ENCODE measurements at regions not wholly inside any gene's neighbourhood (a gene's known extent, or its start where the extent isn't known, plus 50 kb on each side); places are given as distances from the start of the nearest gene placed in this dataset.

- DNase-seq (ENCODE audit: low read depth in 3 of 3): no peak
Measured at GRCh38 chr12:82040987-82041743, 282.0 kb upstream of the PPFIA2 start.

DNA sequence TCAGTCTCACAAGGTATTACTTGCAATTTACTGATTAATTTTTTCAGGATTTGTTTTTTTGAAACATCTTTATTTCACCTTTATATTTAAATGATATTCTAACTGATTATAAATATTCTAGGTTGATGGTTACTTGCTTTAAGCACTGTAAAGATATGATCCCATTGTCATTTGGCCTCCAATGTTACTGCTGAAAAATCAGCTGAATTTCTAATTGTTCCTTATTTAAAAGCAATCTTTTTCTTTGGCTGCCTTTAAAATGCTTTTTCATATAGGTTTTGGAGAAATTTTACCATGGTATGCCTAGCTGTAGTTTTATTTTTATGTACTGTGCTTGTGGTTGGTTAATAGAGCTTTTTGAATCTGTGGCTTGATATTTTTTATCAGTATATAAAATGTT lies 275.6 kb upstream of the PPFIA2 start:
- DNase-seq (ENCODE audit: low read depth in 3 of 3): no peak

GRCh38 chr12:82029936-82030335 lies 270.8 kb upstream of the PPFIA2 start:
- no peak for DNase-seq (ENCODE audit: low read depth in 3 of 3)

DNA sequence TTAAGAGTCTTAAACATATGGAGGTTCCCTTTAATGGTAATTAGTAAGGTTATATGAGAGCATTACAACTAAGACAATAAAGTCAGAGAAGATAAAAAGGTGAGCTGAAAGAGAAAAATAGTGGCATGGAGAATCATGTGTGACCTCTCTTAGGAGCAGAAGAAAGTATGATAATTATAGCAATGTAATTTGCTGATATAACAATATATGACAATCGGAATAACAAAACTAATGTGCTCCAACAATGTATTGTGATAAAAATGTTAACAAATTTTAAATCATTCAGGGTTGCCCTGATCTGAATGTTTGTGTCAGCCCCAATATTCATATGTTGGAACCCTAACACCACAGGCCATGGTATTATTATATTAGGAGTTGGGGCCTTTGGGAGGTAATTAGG lies 269.6 kb upstream of the PPFIA2 start:
- no peak for DNase-seq (ENCODE audit: low read depth in 3 of 3)

DNA sequence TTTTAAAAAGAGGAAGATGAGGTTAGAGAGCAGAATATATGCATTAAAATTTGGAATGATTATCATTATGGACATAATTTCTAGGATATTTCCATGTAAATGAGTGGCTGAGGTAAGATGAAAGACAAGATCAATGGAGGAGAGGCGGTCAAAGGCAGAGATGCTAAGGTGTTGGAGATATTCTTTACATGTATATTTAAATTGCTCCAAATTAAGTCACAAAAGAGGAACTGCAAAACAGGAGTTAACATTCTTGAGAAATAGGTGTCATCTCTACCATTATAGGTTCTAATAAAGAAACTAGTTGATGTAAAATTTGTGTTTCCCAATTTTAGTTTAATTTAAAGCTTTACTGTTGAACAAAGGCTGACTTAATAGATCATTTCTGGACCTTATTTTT lies 268.5 kb upstream of the PPFIA2 start:
- DNase-seq (ENCODE audit: low read depth in 3 of 3): no peak

- no peak for DNase-seq (ENCODE audit: low read depth in 3 of 3)
Measured at GRCh38 chr12:82025462-82025861, 266.3 kb upstream of the PPFIA2 start.

DNA sequence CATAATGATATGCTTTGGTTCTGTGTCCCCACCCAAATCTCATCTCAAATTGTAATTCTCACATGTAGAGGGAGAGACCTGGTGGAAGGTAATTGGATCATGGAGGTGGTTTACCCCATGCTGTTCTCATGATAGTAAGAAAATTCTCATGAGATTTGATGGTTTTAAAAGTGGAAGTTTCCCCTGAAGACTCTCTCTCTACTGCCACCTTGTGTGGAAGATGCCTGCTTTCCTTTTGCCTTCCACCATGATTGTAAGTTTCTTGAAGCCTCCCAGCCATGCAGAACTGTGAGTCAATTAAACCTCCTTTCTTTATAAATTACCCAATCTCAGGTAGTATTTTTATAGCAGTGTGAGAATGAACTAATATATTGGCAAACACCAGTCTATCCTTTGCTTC lies 260.4 kb upstream of the PPFIA2 start:
- no peak for DNase-seq (ENCODE audit: low read depth in 3 of 3)

DNA sequence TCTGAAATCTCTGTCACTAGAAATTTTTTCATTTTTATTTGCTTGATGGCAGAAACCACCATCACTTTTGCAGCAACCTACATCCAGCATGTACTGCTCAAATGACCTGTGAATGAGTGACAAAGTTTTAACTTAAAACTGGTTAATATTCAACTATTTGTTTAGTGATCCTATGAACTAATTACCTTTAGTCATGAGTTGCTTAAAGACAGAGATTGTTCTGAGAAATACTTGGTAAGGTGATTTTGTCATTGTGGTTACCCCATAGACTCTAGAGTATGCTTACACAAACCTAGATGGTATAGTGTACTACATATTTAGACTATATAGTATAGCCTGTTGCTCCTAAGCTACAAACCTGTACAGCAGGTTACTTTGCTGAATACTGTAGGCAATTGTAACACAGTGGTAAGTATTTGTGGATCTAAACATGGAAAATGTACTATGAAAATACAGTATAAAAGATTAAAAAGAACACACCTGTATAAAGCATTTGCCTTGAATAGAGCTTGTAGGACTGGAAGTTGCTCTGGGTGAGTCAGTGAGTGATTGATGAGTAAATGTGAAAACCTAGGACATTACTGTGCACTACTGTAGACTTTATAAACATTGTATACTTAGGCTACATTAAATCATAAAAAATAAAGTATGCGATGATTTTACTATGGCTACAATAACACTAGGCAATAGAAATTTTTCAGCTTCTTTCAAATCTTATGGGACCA lies 256.6 kb upstream of the PPFIA2 start:
- no peak for DNase-seq (ENCODE audit: low read depth in 3 of 3)

GRCh38 chr12:82012176-82012575 lies 253.0 kb upstream of the PPFIA2 start:
- DNase-seq (ENCODE audit: low read depth in 3 of 3): no peak

GRCh38 chr12:82009524-82009923 lies 250.4 kb upstream of the PPFIA2 start:
- DNase-seq (ENCODE audit: low read depth in 3 of 3): no peak

DNA sequence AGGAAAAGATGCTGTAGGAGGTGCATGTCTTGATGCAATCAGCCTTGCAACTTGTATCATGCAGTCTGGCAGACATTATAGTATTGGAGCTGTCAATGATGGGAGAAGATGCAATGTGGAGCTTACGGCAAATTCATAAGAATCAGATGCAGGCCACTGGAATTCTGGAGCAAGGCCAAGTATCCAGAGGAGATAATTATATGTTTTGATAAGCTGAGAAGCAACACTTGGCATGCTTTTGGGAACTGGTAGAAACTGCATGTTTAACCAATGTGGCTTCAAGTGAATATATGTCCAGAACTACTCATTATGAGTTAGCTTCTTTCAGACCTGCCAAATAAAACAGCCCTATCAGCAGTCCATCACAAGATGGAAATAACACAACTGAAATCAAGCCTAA lies 249.1 kb upstream of the PPFIA2 start:
- no peak for DNase-seq (ENCODE audit: low read depth in 3 of 3)

DNA sequence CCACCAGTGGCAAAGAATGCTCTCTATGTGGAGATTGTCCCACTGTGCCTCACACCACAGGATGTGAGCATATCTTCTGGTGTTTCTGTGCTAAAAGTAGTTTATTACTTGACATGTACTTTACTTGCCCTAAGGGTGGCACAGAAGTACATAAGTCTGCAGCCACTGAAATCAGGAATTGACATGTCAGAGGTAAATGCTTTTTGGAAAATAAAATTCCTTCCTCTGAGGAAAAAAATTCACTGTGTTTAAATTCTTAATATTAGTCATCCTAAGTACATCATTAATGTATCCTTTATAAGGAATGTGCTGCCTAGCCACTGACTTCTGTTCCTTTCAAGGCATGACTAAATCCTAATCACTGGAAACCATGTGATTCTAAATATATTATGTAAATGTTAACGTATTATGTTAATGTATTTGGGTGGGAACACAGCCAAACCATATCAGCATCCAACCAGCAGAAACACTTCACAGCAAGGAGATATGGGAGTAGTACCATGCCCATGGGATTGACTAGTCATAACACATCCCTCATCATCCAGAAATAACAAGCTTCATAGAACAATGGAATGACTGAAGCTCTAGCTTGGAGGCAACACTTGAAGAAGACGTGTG lies 239.7 kb upstream of the PPFIA2 start:
- no peak for DNase-seq (ENCODE audit: low read depth in 3 of 3)

DNA sequence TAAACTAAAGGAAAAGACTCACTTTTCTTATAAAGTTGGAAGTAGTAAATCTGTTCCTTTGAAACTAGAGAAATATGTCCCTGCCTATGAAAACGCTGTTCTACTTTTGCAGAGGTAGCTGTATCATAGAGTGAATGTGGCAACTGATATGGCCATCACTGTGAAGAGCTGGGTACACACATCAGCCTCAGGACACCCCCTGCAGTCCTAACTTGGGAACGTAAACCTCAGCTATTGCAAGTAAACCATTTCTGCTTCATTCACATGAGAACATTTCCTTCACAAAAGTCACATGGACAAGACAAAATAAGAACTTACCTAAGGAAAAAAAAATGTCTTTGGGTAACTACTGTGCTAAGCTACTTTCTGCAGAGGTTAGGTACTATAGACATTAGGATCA lies 233.3 kb upstream of the PPFIA2 start:
- DNase-seq (ENCODE audit: low read depth in 3 of 3): no peak

- no peak for DNase-seq (ENCODE audit: low read depth in 3 of 3)
Measured at GRCh38 chr12:81991868-81992267, 232.7 kb upstream of the PPFIA2 start.

DNA sequence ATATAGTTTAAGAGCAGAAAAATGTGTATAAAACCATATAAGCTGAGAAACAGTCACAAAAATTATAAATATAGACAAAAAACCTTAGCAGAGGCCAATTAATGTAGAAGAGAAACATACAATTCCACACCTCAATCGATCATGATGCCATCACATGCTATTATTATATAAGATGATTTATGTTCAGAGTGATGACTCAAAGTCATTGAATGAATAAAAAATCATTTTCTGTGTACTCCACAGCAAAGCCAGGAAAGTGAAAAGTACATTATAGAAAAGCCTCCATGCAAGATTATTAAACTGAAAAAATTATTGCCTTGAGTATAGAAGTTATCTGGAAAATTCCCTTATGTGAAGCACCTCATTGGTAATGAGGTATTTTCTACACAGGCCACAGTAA lies 229.2 kb upstream of the PPFIA2 start:
- DNase-seq (ENCODE audit: low read depth in 3 of 3): no peak

GRCh38 chr12:81987371-81987770 lies 228.2 kb upstream of the PPFIA2 start:
- no peak for DNase-seq (ENCODE audit: low read depth in 3 of 3)

- DNase-seq (ENCODE audit: low read depth in 3 of 3): no peak
Measured at GRCh38 chr12:81976661-81977060, 217.5 kb upstream of the PPFIA2 start.

DNA sequence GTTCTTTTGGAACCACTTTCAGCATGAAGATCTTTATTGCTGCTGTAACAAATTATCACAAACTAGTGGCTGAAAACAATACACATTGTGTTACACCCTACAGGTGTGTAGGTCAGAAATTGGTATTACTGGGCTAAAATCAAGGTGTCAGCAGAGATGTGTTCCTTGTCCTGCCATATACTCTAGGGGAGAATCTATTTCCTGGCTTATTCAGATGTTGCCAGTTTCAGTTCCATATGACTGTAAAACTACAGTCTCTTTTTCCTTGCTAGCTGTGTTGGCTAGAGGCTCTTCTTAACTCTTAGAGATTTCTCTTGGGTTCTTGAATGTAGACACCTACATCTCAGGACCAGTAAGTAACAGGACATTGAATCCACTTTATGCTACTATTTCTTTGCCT lies 215.6 kb upstream of the PPFIA2 start:
- no peak for DNase-seq (ENCODE audit: low read depth in 3 of 3)

DNA sequence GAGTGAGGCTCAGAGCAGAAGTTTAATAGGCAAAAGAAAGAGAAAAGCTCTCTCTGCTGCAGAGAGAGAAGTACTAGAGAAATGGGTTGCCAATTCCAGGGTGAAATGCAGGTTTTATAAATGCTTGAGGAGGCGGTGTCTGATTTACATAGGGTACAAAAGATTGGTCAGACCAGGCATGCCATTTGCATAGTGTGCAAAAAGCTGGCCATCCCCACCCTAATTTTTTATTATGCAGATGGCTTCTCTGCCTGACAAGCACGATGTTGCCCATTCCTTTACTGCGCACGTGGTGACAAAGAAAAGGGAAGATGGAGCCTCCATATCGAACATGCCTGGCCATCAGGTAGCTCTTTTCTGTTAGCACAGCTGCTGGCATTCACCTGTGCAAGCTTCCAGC lies 209.3 kb upstream of the PPFIA2 start:
- DNase-seq (ENCODE audit: low read depth in 3 of 3): no peak

GRCh38 chr12:81963636-81964035 lies 204.5 kb upstream of the PPFIA2 start:
- DNase-seq (ENCODE audit: low read depth in 3 of 3): no peak

DNA sequence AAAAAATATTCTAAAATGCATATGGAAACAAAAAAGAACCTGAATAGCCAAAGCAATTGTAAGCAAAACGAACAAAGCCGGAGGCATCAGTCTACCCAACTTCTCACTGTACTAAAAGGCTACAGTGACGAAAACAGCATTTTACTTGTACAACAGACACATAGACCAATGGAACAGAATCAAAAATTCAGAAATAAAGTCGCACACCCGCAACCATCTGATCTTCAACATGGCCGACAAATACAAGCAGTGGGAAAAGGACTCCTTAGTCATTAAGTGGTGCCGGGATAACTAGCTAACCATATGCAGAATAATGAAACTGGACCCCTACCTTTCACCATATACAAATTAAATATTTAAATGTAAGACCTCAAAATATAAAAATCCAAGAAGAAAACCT lies 203.9 kb upstream of the PPFIA2 start:
- DNase-seq (ENCODE audit: low read depth in 3 of 3): no peak

DNA sequence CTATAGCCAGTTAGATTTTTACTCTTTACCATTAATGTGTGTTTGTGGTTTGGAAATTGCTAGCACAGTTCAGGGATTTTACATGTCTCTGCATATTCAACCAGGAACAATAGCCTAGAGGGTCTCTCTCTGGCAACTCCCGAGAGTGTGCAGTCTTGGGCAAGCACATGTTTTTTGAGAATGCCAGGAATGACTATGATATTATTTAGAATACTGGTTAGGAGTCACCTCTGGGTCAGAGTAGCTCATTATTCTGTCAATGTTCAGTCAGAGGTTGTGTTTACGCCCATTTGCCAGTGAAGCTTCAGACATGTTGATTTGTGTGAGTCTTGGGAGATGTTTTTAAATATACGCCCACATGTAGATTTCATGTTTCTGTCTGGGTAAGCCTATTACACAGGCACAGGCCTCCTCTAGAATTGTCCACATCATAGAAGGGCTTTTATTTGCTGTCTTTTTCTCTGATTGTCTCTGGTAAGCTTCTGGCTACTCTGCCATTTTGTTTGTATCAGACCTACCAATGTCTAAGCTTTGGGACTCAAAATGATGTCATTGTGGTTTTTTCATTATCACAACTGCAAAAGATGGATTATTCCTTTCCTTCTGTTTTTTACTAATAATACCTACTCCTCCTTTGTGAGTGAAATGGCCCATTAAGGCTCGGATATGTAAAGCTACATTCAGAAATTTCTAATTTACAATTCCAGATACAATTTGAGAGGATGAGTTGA lies 203.1 kb upstream of the PPFIA2 start:
- DNase-seq (ENCODE audit: low read depth in 3 of 3): no peak

Data from stimulated activated CD4-positive, alpha-beta T cell treated with anti-CD3 and anti-CD28 coated beads, TNF-alpha, amount 100 ng/mL, for 24 hours (primary cell).